ENCODE measurements at regions not wholly inside any gene's neighbourhood (a gene's known extent, or its start where the extent isn't known, plus 50 kb on each side); places are given as distances from the start of the nearest gene placed in this dataset.

- TF ChIP-seq CTCF (IDR thresholded peaks at IDR 0.05; ENCODE audit: insufficient read depth, low read length) (no peak), REST (IDR thresholded peaks at IDR 0.05; ENCODE audit: insufficient replicate concordance, low read depth) (no peak), POLR2AphosphoS5 (IDR thresholded peaks at IDR 0.05; ENCODE audit: low read depth) (no peak), GABPA (IDR thresholded peaks at IDR 0.05; ENCODE audit: low read depth) (no peak), SPI1 (IDR thresholded peaks at IDR 0.05; ENCODE audit: borderline replicate concordance, low read depth) (no peak)
These were observed 153.3 kb upstream of the TPM1 start for GRCh38 chr15:62889141-62889661.
